HL-60 (cell line): ENCODE measurements at regions not wholly inside any gene's neighbourhood (a gene's known extent, or its start where the extent isn't known, plus 50 kb on each side); places are given as distances from the start of the nearest gene placed in this dataset.

Source experiments
- DNase-seq, 2 experiments: peaks; one replicate each; pipeline ENCODE4 v3.0.0-alpha.2; 2010 to 2020; ENCODE audit warnings: low read depth in 1 of 2, low spot score in 1 of 2
- H3K27ac ChIP-seq: fragments of 250-450 bp; sonication (Bioruptor Pico); replicated peaks from 2 replicates; pipeline ENCODE4 v1.5.1; 2020; ENCODE audit warnings: mild to moderate bottlenecking, moderate library complexity
- H3K27me3 ChIP-seq: fragments of 250-450 bp; sonication (Bioruptor Pico); 2 replicates; pipeline ENCODE4 v1.5.1; 2021; ENCODE audit warnings: mild to moderate bottlenecking, moderate library complexity; ENCODE audit not compliant: insufficient read depth, poor library complexity, severe bottlenecking
- H3K4me3 ChIP-seq: replicated peaks from 2 replicates; pipeline ENCODE4 v1.5.1; 2011; ENCODE audit warnings: mild to moderate bottlenecking, control low read depth, low read length; ENCODE audit not compliant: insufficient read depth
- CTCF ChIP-seq: IDR thresholded peaks from one replicate; pipeline ENCODE4 v1.5.1; 2011; ENCODE audit warnings: low read length, control low read depth, inconsistent platforms; ENCODE audit not compliant: insufficient read depth
- GABPA ChIP-seq: IDR thresholded peaks from 2 replicates; pipeline ENCODE4 v1.6.1; 2012; ENCODE audit warnings: low read depth
- POLR2AphosphoS5 ChIP-seq: IDR thresholded peaks from 2 replicates; pipeline ENCODE4 v1.6.1; 2012; ENCODE audit warnings: low read depth
- REST ChIP-seq: IDR thresholded peaks from 2 replicates; pipeline ENCODE4 v1.6.1; 2012; ENCODE audit warnings: low read depth; ENCODE audit not compliant: insufficient replicate concordance
- SPI1 ChIP-seq: IDR thresholded peaks from 2 replicates; pipeline ENCODE4 v1.6.1; 2012; ENCODE audit warnings: low read depth, mild to moderate bottlenecking, borderline replicate concordance

- TF ChIP-seq REST (no peak), POLR2AphosphoS5 (no peak), GABPA (no peak), CTCF (no peak), SPI1 (no peak)
- Histone ChIP-seq H3K4me3 (no peak overlapping the region), H3K27me3 (no peaks in the 10 kb centered on the region), H3K27ac (no peak overlapping the region)
- DNase-seq, result no peak
Measured at GRCh38 chr9:108803428-108804065, 52.2 kb downstream of the ACTL7B start.

- Histone ChIP-seq H3K27ac (no peak overlapping the region), H3K4me3 (no peak overlapping the region), H3K27me3 (no peaks in the 10 kb centered on the region)
- TF ChIP-seq SPI1 (no peak), GABPA (no peak), REST (no peak), CTCF (no peak), POLR2AphosphoS5 (no peak)
- no peak for DNase-seq
Measured at GRCh38 chr9:108802967-108803366, 52.8 kb downstream of the ACTL7B start.

GRCh38 chr9:108801949-108802348, 53.8 kb downstream of the ACTL7B start:
- H3K27me3 ChIP-seq, result no peaks in the 10 kb centered on the region
- no peak overlapping the region for H3K4me3 ChIP-seq
- H3K27ac ChIP-seq, result no peak overlapping the region
- TF ChIP-seq POLR2AphosphoS5 (no peak), SPI1 (no peak), REST (no peak)
- DNase-seq, result no peak
